ENCODE measurements at regions not wholly inside any gene's neighbourhood (a gene's known extent, or its start where the extent isn't known, plus 50 kb on each side); places are given as distances from the start of the nearest gene placed in this dataset.

DNA sequence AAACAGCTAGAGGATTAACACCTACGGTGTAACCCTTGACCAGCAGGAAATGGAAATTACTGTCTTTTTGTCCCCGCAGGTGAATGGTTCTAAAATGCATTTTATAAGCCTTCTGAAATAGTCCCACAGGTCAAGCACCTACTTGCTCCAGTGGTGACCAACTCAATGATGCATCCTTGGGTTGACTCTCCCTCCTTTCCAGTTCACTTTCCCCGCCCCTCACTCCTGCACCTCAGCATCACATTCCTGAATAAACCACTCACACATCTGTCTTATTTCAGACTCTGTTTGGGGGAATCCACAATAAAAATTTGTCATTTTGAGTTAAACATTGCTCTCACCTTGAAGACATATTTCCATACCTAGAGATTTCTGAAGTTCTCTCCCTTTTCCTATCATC is 446.0 kb upstream of the TNP1 start:
- H3K27me3 ChIP-seq (replicated peaks; ENCODE audit: insufficient read depth), result no peaks in the 10 kb centered on the region
- TF ChIP-seq, protein P1, sequence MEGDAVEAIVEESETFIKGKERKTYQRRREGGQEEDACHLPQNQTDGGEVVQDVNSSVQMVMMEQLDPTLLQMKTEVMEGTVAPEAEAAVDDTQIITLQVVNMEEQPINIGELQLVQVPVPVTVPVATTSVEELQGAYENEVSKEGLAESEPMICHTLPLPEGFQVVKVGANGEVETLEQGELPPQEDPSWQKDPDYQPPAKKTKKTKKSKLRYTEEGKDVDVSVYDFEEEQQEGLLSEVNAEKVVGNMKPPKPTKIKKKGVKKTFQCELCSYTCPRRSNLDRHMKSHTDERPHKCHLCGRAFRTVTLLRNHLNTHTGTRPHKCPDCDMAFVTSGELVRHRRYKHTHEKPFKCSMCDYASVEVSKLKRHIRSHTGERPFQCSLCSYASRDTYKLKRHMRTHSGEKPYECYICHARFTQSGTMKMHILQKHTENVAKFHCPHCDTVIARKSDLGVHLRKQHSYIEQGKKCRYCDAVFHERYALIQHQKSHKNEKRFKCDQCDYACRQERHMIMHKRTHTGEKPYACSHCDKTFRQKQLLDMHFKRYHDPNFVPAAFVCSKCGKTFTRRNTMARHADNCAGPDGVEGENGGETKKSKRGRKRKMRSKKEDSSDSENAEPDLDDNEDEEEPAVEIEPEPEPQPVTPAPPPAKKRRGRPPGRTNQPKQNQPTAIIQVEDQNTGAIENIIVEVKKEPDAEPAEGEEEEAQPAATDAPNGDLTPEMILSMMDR (IDR thresholded peaks at IDR 0.05), result no peak
- no peak for TF ChIP-seq POLR2AphosphoS5 (IDR thresholded peaks at IDR 0.05)
- no peak for TF ChIP-seq POLR2A (IDR thresholded peaks at IDR 0.05)
- no peak overlapping the region for H3K4me3 ChIP-seq
- no peak overlapping the region for H3K27ac ChIP-seq
- H3K9me3 ChIP-seq, result no peaks in the 10 kb centered on the region
- no peak for DNase-seq (ENCODE audit: low spot score)
- H3K4me1 ChIP-seq (replicated peaks), result no peaks in the 10 kb centered on the region
- no peaks in the 10 kb centered on the region for H3K36me3 ChIP-seq
- intact Hi-C loops (cut with DNase I), result no loop called here
- 96% methylated on average over 3 of the region's 3 CpGs for WGBS

DNA sequence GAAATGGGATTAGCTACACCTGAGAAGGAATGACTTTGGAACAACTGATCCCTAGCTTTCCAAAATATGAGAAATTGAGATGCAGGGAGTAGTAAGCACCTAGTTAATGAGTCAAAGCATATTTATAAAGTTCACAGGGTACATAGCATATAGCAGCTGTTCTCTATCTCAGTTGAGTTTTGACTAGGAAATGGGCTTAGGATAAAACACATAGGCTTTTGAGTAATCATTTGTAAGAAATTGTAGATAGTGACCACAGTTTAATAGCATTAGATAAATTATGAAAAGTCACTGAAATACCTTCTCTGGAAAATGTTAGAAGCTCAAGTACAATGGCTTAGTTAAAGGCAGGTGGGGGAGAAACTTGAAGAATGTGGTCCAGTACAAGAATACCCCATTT is 444.7 kb upstream of the TNP1 start:
- no peaks in the 10 kb centered on the region for H3K27me3 ChIP-seq (replicated peaks; ENCODE audit: insufficient read depth)
- no peaks in the 10 kb centered on the region for H3K4me1 ChIP-seq (replicated peaks)
- no peak for DNase-seq (ENCODE audit: low spot score)
- H3K27ac ChIP-seq, result no peak overlapping the region
- no peaks in the 10 kb centered on the region for H3K36me3 ChIP-seq
- no peaks in the 10 kb centered on the region for H3K9me3 ChIP-seq
- no peak overlapping the region for H3K4me3 ChIP-seq
- no peak for TF ChIP-seq POLR2AphosphoS5 (IDR thresholded peaks at IDR 0.05)
- TF ChIP-seq, protein P1 (IDR thresholded peaks at IDR 0.05), result no peak
- intact Hi-C loops (cut with DNase I), result no loop called here

DNA sequence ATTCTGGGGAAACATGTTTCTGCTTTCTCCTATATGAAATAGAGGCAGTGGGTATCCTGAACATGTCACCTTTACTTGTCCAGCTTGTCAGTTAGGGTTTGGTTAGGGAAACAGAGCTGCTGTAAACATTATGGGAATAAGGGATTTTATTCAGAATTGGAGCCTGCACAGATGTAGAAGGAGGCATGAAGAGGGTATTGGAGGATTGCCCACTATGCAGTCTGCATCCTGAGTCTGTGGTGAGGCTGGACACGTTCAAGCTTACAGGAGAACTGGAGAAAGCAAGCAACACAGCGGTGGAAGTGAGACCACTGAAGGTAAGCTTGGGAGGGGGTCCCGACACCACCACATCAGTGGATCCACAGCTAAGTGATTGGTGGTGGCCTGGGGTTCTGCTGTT is 443.0 kb upstream of the TNP1 start:
- intact Hi-C loops (cut with DNase I), result no loop called here
- Histone ChIP-seq H3K9me3 (no peaks in the 10 kb centered on the region), H3K4me1 (replicated peaks) (no peaks in the 10 kb centered on the region), H3K4me3 (no peak overlapping the region), H3K27me3 (replicated peaks; ENCODE audit: insufficient read depth) (no peaks in the 10 kb centered on the region), H3K36me3 (no peaks in the 10 kb centered on the region), H3K27ac (no peak overlapping the region)
- no peak for DNase-seq (ENCODE audit: low spot score)
- WGBS, result 92% methylated on average over 3 of the region's 3 CpGs
- TF ChIP-seq, protein P1 (IDR thresholded peaks at IDR 0.05), result no peak
- TF ChIP-seq POLR2AphosphoS5 (IDR thresholded peaks at IDR 0.05) (no peak), POLR2A (IDR thresholded peaks at IDR 0.05) (no peak)

DNA sequence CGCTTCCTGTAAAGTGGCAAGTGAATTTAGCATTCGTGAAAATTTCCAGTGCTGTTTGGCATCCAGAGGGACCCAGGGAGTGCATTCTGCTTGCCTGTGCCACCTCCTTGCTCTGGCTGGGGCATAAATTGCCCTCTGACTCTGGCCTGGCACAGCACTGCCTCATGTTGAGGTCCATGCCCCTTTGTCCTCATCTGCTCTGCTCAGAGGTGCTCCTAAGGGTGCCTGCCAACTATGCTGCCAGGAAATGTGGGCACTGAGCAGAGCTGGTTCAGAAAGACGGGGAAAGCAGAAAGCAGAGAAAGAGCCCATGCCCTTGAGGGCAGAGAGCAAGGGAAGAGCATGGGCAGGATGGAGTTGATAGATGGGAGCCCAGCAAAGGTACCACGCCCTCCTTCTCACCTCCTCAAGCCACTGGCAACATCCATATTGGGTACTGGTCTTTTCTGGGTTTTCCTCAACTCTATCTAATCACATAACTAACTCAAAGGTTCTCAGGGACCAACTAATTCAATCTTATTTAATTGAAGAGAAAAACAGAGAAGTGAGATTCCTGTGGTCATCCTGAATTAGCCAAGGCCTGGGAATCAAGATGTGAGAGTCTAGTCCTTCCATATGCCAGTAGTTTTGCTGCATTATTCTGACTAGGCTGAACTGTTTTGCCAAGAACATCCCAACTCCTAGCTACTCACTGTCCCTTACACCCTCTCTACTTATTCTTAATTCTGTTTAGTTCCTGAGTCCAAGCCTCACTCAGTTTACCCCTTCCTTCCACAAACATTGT is 441.5 kb upstream of the TNP1 start:
- no peaks in the 10 kb centered on the region for H3K27me3 ChIP-seq (replicated peaks; ENCODE audit: insufficient read depth)
- intact Hi-C loops (cut with DNase I), result no loop called here
- no peak overlapping the region for H3K27ac ChIP-seq
- no peaks in the 10 kb centered on the region for H3K36me3 ChIP-seq
- H3K9me3 ChIP-seq, result no peaks in the 10 kb centered on the region
- no peaks in the 10 kb centered on the region for H3K4me1 ChIP-seq (replicated peaks)
- TF ChIP-seq POLR2AphosphoS5 (IDR thresholded peaks at IDR 0.05) (no peak), POLR2A (IDR thresholded peaks at IDR 0.05) (no peak)
- TF ChIP-seq, protein P1 (IDR thresholded peaks at IDR 0.05), result no peak
- DNase-seq (ENCODE audit: low spot score), result no peak
- no peak overlapping the region for H3K4me3 ChIP-seq
- WGBS, result 93% methylated on average over 4 of the region's 4 CpGs

DNA sequence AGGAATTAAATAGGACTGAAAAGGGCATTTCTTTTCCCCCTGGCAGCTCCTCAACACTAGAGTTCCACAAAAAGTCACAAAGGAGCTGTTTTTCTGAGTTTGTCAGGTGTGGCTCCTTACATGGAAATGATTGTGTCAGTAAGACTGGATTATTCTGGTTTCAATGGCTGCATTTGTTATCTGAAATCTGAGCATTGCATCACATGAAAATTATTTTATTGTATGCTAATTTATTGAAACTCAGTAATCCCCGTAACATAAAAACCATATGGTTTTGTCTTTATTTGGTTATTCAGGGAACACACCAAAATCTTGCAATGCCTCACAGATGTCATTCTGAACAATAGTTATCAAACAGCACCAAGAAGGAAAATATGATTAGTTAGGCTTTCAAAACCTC is 439.7 kb upstream of the TNP1 start:
- intact Hi-C loops (cut with DNase I), result no loop called here
- H3K27ac ChIP-seq, result no peak overlapping the region

More for the DNA sequence above, 439.7 kb upstream of the TNP1 start:
- no peaks in the 10 kb centered on the region for H3K9me3 ChIP-seq
- no peaks in the 10 kb centered on the region for H3K4me1 ChIP-seq (replicated peaks)
- H3K27me3 ChIP-seq (replicated peaks; ENCODE audit: insufficient read depth), result no peaks in the 10 kb centered on the region
- no peak for DNase-seq (ENCODE audit: low spot score)
- H3K4me3 ChIP-seq, result no peak overlapping the region
- WGBS, result 82% methylated on average over 1 of the region's 1 CpG
- TF ChIP-seq POLR2AphosphoS5 (IDR thresholded peaks at IDR 0.05) (no peak), POLR2A (IDR thresholded peaks at IDR 0.05) (no peak)
- TF ChIP-seq, protein P1 (IDR thresholded peaks at IDR 0.05), result no peak
- no peaks in the 10 kb centered on the region for H3K36me3 ChIP-seq

Data from prostate gland (tissue), 2 donors.